SU-DHL-6 (cell line): ENCODE measurements at regions not wholly inside any gene's neighbourhood (a gene's known extent, or its start where the extent isn't known, plus 50 kb on each side); places are given as distances from the start of the nearest gene placed in this dataset.

Experiments used
- H2AFZ ChIP-seq: fragments of 200-600 bp; sonication (generic); 2 replicates; pipeline ENCODE4 v1.6.1; 2014; ENCODE audit warnings: low read depth, mild to moderate bottlenecking, moderate library complexity, mixed read lengths, antibody characterized with exemption, low read length; ENCODE audit not compliant: severe bottlenecking
- H3F3A ChIP-seq: fragments of 200-600 bp; shearing (Covaris generic); 2 replicates; pipeline ENCODE4 v1.6.0; 2016; ENCODE audit warnings: antibody characterized with exemption, mild to moderate bottlenecking; ENCODE audit not compliant: insufficient read depth
- H3K27ac ChIP-seq: fragments of 200-600 bp; sonication (generic); 2 replicates; pipeline ENCODE4 v1.5.1; 2016; ENCODE audit warnings: low read depth, mild to moderate bottlenecking, low read length, moderate library complexity, mixed read lengths
- H3K27me3 ChIP-seq: fragments of 200-600 bp; sonication (generic), shearing (Covaris generic); 2 replicates; pipeline ENCODE4 v1.6.0; 2014; ENCODE audit warnings: mild to moderate bottlenecking, low read length
- H3K36me3 ChIP-seq: fragments of 200-600 bp; sonication (generic); 2 replicates; pipeline ENCODE4 v1.6.1; 2014; ENCODE audit warnings: mild to moderate bottlenecking, low read length, mixed read lengths
- H3K4me2 ChIP-seq: fragments of 300-600, 200-600 bp; shearing (Covaris generic), sonication (generic); 2 replicates; pipeline ENCODE4 v1.6.0; 2014; ENCODE audit warnings: low read length, low read depth, mild to moderate bottlenecking; ENCODE audit not compliant: poor library complexity, severe bottlenecking
- H3K4me3 ChIP-seq: fragments of 200-600 bp; sonication (generic); 2 replicates; pipeline ENCODE4 v1.5.1; 2014; ENCODE audit warnings: antibody characterized with exemption, low read length, mild to moderate bottlenecking, mixed read lengths; ENCODE audit not compliant: insufficient read depth, poor library complexity, severe bottlenecking
- H3K79me2 ChIP-seq: fragments of 200-600 bp; sonication (generic); 2 replicates; pipeline ENCODE4 v1.6.1; 2014; ENCODE audit warnings: mild to moderate bottlenecking, low read length, moderate library complexity; ENCODE audit not compliant: insufficient read depth
- H3K9ac ChIP-seq: fragments of 200-600 bp; sonication (generic); 2 replicates; pipeline ENCODE4 v1.7.0; 2014; ENCODE audit warnings: mild to moderate bottlenecking, low read length
- H3K9me2 ChIP-seq: fragments of 200-600 bp; sonication (generic); replicated peaks from 2 replicates; pipeline ENCODE4 v1.6.1; 2014; ENCODE audit warnings: low read length; ENCODE audit not compliant: insufficient read depth
- H3K9me3 ChIP-seq: fragments of 200-600 bp; sonication (generic); 2 replicates; pipeline ENCODE4 v1.6.1; 2014; ENCODE audit warnings: low read length, mixed read lengths; ENCODE audit not compliant: insufficient read depth
- H4K20me1 ChIP-seq: fragments of 200-600 bp; sonication (generic); 2 replicates; pipeline ENCODE4 v1.6.1; 2014; ENCODE audit warnings: low read depth, mild to moderate bottlenecking, antibody characterized with exemption, low read length, moderate library complexity, mixed read lengths
- CTCF ChIP-seq: fragments of 200-600 bp; sonication (generic); IDR thresholded peaks from one replicate; pipeline ENCODE4 v1.5.1; 2017; ENCODE audit warnings: antibody characterized with exemption, mild to moderate bottlenecking, low read length, moderate library complexity; ENCODE audit not compliant: insufficient read depth, poor library complexity, severe bottlenecking
- EZH2phosphoT487 ChIP-seq: fragments of 200-600 bp; sonication (generic), shearing (Covaris generic); conservative IDR thresholded peaks from 2 replicates; pipeline ENCODE4 v1.6.1; 2018; ENCODE audit warnings: mild to moderate bottlenecking, antibody characterized with exemption, low read length, moderate library complexity, mixed read lengths

DNA sequence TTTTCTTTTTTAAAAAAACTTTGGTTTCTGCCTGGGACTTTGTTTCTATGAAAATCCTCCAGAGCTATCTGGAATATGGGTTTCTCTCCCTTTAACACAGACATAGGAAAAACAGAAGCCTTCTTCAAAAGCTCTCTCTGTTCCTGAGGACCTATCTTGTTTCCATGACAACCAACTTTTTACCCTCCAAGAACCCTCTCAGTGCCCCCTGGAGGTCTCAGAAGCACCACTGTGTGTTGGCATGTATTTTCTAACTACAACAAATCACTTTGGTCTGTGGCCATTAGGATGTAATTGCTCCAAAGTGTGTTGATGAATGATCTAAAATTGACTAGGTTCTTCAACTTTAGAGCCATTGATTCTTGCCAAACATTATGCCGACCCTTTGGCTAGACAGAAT lies 1331.6 kb downstream of the ADGRL3 start:
- no peak overlapping the region for H3K4me2 ChIP-seq
- no peak overlapping the region for H3K27ac ChIP-seq
- H3K79me2 ChIP-seq, result no peaks in the 10 kb centered on the region
- no peaks in the 10 kb centered on the region for H3K36me3 ChIP-seq
- H2AFZ ChIP-seq, result no peak overlapping the region
- H4K20me1 ChIP-seq, result no peaks in the 10 kb centered on the region
- no peaks in the 10 kb centered on the region for H3F3A ChIP-seq
- no peak overlapping the region for H3K4me3 ChIP-seq
- H3K9ac ChIP-seq, result no peak overlapping the region
- no peaks in the 10 kb centered on the region for H3K9me3 ChIP-seq
- no peak for TF ChIP-seq EZH2phosphoT487
- H3K9me2 ChIP-seq, result no peaks in the 10 kb centered on the region
- no peaks in the 10 kb centered on the region for H3K27me3 ChIP-seq

DNA sequence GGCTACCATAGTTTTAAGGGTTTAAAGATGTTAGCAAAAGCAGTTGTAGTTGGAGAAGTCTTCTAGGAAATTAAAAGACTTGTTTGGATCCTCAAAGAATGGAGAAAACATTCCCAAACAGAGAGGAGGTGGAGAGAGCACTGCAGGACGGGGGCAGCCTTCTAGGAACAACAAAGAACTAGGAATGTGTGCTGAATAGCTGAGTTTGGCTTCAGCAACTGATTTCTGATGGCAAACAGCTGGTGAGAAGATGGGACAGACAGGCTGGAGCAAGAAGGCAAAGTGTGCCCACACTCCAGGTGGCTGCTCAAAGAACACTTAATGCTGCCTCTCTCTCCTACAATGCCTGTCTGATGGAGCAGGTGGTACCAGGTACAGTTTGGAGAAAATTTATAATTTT lies 1331.1 kb downstream of the ADGRL3 start:
- no peaks in the 10 kb centered on the region for H3K9me3 ChIP-seq
- H3K9me2 ChIP-seq, result no peaks in the 10 kb centered on the region
- no peaks in the 10 kb centered on the region for H4K20me1 ChIP-seq
- no peak for TF ChIP-seq CTCF
- TF ChIP-seq EZH2phosphoT487, result no peak
- no peak overlapping the region for H3K4me3 ChIP-seq
- no peak overlapping the region for H3K27ac ChIP-seq
- no peak overlapping the region for H3K4me2 ChIP-seq
- no peak overlapping the region for H2AFZ ChIP-seq
- no peaks in the 10 kb centered on the region for H3K79me2 ChIP-seq
- no peak overlapping the region for H3K9ac ChIP-seq
- no peaks in the 10 kb centered on the region for H3K36me3 ChIP-seq
- H3K27me3 ChIP-seq, result no peaks in the 10 kb centered on the region
- no peaks in the 10 kb centered on the region for H3F3A ChIP-seq

DNA sequence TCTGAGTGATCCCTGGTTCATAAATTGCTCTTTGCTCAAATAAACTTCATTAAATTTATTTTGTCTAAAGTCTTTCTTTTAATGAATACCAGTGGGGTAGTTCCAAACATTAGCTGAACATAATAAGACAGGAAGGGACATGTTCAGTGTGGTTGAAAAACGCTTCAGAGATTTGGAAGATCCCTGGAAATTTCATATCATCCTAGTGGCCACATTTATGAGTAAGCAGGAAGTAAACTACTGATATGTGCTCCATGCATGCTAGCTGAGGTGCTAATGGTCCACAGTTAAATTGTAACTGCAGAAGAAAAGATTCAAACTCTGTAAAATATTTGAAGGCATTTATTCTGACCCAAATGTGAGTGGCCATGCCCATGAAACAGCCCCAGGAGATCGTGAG lies 1328.7 kb downstream of the ADGRL3 start:
- no peak overlapping the region for H3K4me2 ChIP-seq
- no peaks in the 10 kb centered on the region for H4K20me1 ChIP-seq
- no peaks in the 10 kb centered on the region for H3K9me3 ChIP-seq
- no peak for TF ChIP-seq EZH2phosphoT487
- TF ChIP-seq CTCF, result no peak
- no peaks in the 10 kb centered on the region for H3F3A ChIP-seq
- no peaks in the 10 kb centered on the region for H3K27me3 ChIP-seq
- no peak overlapping the region for H3K9ac ChIP-seq
- no peak overlapping the region for H3K27ac ChIP-seq
- peak overlapping the region; percentile 45 for H2AFZ ChIP-seq
- no peaks in the 10 kb centered on the region for H3K9me2 ChIP-seq
- H3K36me3 ChIP-seq, result no peaks in the 10 kb centered on the region
- no peaks in the 10 kb centered on the region for H3K79me2 ChIP-seq
- H3K4me3 ChIP-seq, result no peak overlapping the region

GRCh38 chr4:62526671-62527070 lies 1326.5 kb downstream of the ADGRL3 start:
- TF ChIP-seq CTCF, result no peak
- Histone ChIP-seq H3K36me3 (no peaks in the 10 kb centered on the region), H3K9ac (no peak overlapping the region), H3F3A (no peaks in the 10 kb centered on the region), H3K9me2 (no peaks in the 10 kb centered on the region), H2AFZ (no peak overlapping the region), H3K4me3 (no peak overlapping the region), H4K20me1 (no peaks in the 10 kb centered on the region), H3K9me3 (no peaks in the 10 kb centered on the region), H3K27me3 (no peaks in the 10 kb centered on the region), H3K4me2 (no peak overlapping the region), H3K79me2 (no peaks in the 10 kb centered on the region), H3K27ac (no peak overlapping the region)
